Right kidney (tissue), 1 donor: ENCODE measurements at regions not wholly inside any gene's neighbourhood (a gene's known extent, or its start where the extent isn't known, plus 50 kb on each side); places are given as distances from the start of the nearest gene placed in this dataset.
"Not testable (repeated sequence)": the region's sequence is repeated elsewhere in the genome, so short reads cannot be mapped to it uniquely, and the experiment has no call there.

Source experiments
- DNase-seq: peaks from one replicate; pipeline ENCODE4 v3.0.0-alpha.2; 2016

- DNase-seq = no peak
These were observed 305.7 kb downstream of the FZD1 start for GRCh38 chr7:91569728-91570457.

GRCh38 chr7:91570560-91570959 is 306.3 kb downstream of the FZD1 start:
- no peak for DNase-seq

GRCh38 chr7:91571601-91572000 is 307.4 kb downstream of the FZD1 start:
- DNase-seq = no peak

GRCh38 chr7:91573405-91573804 is 307.1 kb downstream of the MTERF1 start:
- no peak for DNase-seq

GRCh38 chr7:91576459-91576858 is 304.0 kb downstream of the MTERF1 start:
- not testable (repeated sequence) for DNase-seq

- DNase-seq = no peak
These were observed 300.7 kb downstream of the MTERF1 start for GRCh38 chr7:91579837-91580236.

GRCh38 chr7:91582799-91583477 is 297.6 kb downstream of the MTERF1 start:
- no peak for DNase-seq

GRCh38 chr7:91596287-91596686 is 284.2 kb downstream of the MTERF1 start:
- DNase-seq = no peak

- DNase-seq = no peak
These were observed 281.7 kb downstream of the MTERF1 start for GRCh38 chr7:91598791-91599190.

GRCh38 chr7:91600112-91600511 is 280.4 kb downstream of the MTERF1 start:
- DNase-seq = no peak

GRCh38 chr7:91603707-91604106 is 276.8 kb downstream of the MTERF1 start:
- DNase-seq = no peak

GRCh38 chr7:91608606-91609005 is 271.9 kb downstream of the MTERF1 start:
- DNase-seq = no peak

GRCh38 chr7:91609525-91609924 is 271.0 kb downstream of the MTERF1 start:
- no peak for DNase-seq

- no peak for DNase-seq
These were observed 266.1 kb downstream of the MTERF1 start for GRCh38 chr7:91614431-91614830.

- no peak for DNase-seq
These were observed 261.4 kb downstream of the MTERF1 start for GRCh38 chr7:91618776-91619765.

GRCh38 chr7:91620827-91621226 is 259.7 kb downstream of the MTERF1 start:
- DNase-seq = no peak

GRCh38 chr7:91627324-91627723 is 253.2 kb downstream of the MTERF1 start:
- not testable (repeated sequence) for DNase-seq

GRCh38 chr7:91628742-91629141 is 251.8 kb downstream of the MTERF1 start:
- DNase-seq = no peak

- DNase-seq = no peak
These were observed 249.7 kb downstream of the MTERF1 start for GRCh38 chr7:91630581-91631380.

- no peak for DNase-seq
These were observed 248.1 kb downstream of the MTERF1 start for GRCh38 chr7:91632234-91632940.

GRCh38 chr7:91633013-91633441 is 247.5 kb downstream of the MTERF1 start:
- DNase-seq = no peak
